RWPE2 (cell line): ENCODE measurements at regions not wholly inside any gene's neighbourhood (a gene's known extent, or its start where the extent isn't known, plus 50 kb on each side); places are given as distances from the start of the nearest gene placed in this dataset.

Experiments
- ATAC-seq: fragments of 200-7000 bp; cut with Tn5 transposase; 3 replicates; pipeline ENCODE4 v1.9.1; 2021; ENCODE audit warnings: low read depth
- DNase-seq: peaks from one replicate; pipeline ENCODE4 v3.0.0-alpha.2; 2020; ENCODE audit warnings: low spot score
- H3K27ac ChIP-seq: fragments of 450-650 bp; 2 replicates; pipeline ENCODE4 v1.5.1; 2017; ENCODE audit warnings: mild to moderate bottlenecking; ENCODE audit not compliant: poor library complexity, severe bottlenecking
- H3K27me3 ChIP-seq: fragments of 250-450 bp; sonication (Bioruptor Pico); 2 replicates; pipeline ENCODE4 v1.5.1; 2021; ENCODE audit warnings: mild to moderate bottlenecking, moderate library complexity; ENCODE audit not compliant: insufficient read depth, poor library complexity, severe bottlenecking
- H3K36me3 ChIP-seq: fragments of 250-450 bp; sonication (Bioruptor Pico); 2 replicates; pipeline ENCODE4 v1.5.1; 2020; ENCODE audit warnings: low read depth, mild to moderate bottlenecking, moderate library complexity
- H3K4me1 ChIP-seq: fragments of 250-450 bp; sonication (Bioruptor Pico); 2 replicates; pipeline ENCODE4 v1.5.1; 2021; ENCODE audit warnings: mild to moderate bottlenecking, moderate library complexity; ENCODE audit not compliant: insufficient read depth, poor library complexity, severe bottlenecking
- H3K4me3 ChIP-seq: fragments of 250-450 bp; sonication (Bioruptor Pico); 2 replicates; pipeline ENCODE4 v1.5.1; 2021; ENCODE audit warnings: mild to moderate bottlenecking, moderate library complexity; ENCODE audit not compliant: severe bottlenecking
- H3K9me3 ChIP-seq: fragments of 250-450 bp; sonication (Bioruptor Pico); 2 replicates; pipeline ENCODE4 v1.5.1; 2021; ENCODE audit warnings: mild to moderate bottlenecking, moderate library complexity; ENCODE audit not compliant: severe bottlenecking
- TF ChIP-seq, protein P1 (sequence below): fragments of 450-650 bp; IDR thresholded peaks from one replicate; pipeline ENCODE4 v1.5.1; 2017; ENCODE audit warnings: mild to moderate bottlenecking, moderate library complexity; ENCODE audit not compliant: poor library complexity, severe bottlenecking

DNA sequence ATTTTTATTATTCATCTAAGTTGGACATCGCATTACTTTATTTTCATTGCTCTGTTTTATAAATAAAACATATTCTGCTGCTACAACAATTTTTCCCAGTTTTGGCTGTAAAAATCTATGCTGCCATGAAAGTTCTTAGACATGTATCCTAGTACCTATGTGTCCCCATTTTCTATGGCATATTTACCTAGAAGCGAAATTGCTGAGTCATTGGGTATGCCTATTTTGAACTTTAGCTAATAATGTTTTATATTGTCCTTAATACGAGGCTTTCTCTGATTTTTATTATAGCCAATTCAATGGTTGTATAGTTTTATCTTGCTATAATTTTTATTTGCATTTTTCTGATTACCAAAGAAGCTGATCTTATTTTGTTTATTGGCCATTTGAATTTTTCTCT is 110.5 kb upstream of the DPP10 start:
- H3K4me1 ChIP-seq: no peaks in the 10 kb centered on the region
- H3K4me3 ChIP-seq: no peak overlapping the region
- peaks cover 5% of the 10 kb centered on the region for H3K27me3 ChIP-seq
- no peaks in the 10 kb centered on the region for H3K36me3 ChIP-seq
- H3K27ac ChIP-seq: no peak overlapping the region
- TF ChIP-seq, protein P1, sequence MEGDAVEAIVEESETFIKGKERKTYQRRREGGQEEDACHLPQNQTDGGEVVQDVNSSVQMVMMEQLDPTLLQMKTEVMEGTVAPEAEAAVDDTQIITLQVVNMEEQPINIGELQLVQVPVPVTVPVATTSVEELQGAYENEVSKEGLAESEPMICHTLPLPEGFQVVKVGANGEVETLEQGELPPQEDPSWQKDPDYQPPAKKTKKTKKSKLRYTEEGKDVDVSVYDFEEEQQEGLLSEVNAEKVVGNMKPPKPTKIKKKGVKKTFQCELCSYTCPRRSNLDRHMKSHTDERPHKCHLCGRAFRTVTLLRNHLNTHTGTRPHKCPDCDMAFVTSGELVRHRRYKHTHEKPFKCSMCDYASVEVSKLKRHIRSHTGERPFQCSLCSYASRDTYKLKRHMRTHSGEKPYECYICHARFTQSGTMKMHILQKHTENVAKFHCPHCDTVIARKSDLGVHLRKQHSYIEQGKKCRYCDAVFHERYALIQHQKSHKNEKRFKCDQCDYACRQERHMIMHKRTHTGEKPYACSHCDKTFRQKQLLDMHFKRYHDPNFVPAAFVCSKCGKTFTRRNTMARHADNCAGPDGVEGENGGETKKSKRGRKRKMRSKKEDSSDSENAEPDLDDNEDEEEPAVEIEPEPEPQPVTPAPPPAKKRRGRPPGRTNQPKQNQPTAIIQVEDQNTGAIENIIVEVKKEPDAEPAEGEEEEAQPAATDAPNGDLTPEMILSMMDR: no peak
- no peaks in the 10 kb centered on the region for H3K9me3 ChIP-seq
- ATAC-seq (no peak), DNase-seq (no peak)

DNA sequence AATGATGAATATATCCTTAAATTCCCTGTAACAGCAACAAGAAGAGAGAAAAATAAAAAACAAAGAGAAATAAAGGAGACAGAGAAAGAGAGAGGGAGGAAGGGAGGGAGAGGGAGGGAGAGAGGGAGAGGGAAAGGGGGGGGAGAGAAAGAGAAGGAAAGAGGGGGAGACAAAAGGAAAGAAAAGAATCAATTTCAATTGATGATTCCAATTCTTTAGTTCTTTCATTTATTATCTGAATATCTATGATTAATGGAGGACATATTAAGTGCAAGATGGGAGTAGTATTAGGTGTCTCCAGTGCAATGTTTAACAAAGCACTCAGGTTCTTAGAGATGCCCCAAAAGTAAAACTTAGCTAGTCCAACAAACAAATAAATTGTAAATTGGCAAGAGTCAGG is 97.2 kb upstream of the DPP10 start:
- Histone ChIP-seq H3K36me3 (no peaks in the 10 kb centered on the region), H3K27me3 (no peaks in the 10 kb centered on the region), H3K9me3 (no peaks in the 10 kb centered on the region), H3K4me3 (no peak overlapping the region), H3K27ac (no peak overlapping the region), H3K4me1 (no peaks in the 10 kb centered on the region)
- TF ChIP-seq, protein P1: no peak
- ATAC-seq: no peak
- DNase-seq: no peak

DNA sequence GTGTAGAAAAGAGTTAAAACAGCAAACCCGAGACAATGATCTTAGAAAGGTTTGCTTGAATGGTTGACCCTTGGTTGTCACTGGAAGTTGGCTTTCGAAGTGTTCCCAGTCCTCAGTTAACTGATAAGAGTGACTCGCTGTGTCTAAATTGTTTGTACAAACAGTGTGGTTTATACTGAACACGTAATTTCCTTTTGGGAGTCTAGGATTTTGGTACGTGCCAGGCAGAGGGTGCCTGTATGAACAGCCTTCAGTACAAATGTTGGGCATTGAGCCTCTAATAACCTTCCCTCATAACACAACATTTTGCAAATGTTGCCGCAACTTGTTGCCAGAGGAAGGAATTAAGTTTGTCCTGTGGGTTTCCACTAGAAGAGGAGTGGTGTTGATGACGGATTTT is 95.8 kb upstream of the DPP10 start:
- TF ChIP-seq, protein P1: no peak

DNA sequence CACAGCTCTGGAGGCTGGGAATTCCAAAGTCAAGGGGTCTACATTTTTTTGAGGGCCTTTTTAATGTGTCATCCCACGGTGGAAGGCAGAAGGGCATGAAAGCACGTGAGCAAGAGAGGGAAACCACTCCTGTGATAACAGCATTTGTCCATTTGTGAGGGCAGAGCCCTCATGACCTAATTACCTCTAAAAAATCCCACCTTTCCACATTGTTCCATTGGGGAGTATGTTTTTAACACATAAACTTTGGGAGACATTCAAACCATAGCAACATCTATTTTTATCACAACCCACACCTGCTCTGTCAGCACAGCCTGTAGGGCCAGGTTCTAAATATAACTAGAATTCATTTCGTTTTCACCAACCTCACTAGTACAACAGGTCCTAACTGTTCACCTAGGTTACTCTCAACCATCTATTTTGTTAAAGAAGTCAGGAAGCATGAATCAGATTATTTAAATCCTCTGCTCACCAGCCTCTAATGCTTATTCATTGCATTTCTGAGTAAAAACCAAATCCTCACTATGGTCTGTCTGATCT is 92.2 kb upstream of the DPP10 start:
- DNase-seq (no peak), ATAC-seq (no peak)
- Histone ChIP-seq H3K4me3 (no peak overlapping the region), H3K27me3 (no peaks in the 10 kb centered on the region), H3K4me1 (no peaks in the 10 kb centered on the region), H3K27ac (no peak overlapping the region), H3K9me3 (no peaks in the 10 kb centered on the region), H3K36me3 (no peaks in the 10 kb centered on the region)
- TF ChIP-seq, protein P1: no peak

More for the DNA sequence above, 95.8 kb upstream of the DPP10 start:
- H3K4me3 ChIP-seq: no peak overlapping the region
- DNase-seq: no peak
- no peak overlapping the region for H3K27ac ChIP-seq
- H3K36me3 ChIP-seq: no peaks in the 10 kb centered on the region
- H3K27me3 ChIP-seq: no peaks in the 10 kb centered on the region
- no peaks in the 10 kb centered on the region for H3K4me1 ChIP-seq
- H3K9me3 ChIP-seq: no peaks in the 10 kb centered on the region
- ATAC-seq: no peak

DNA sequence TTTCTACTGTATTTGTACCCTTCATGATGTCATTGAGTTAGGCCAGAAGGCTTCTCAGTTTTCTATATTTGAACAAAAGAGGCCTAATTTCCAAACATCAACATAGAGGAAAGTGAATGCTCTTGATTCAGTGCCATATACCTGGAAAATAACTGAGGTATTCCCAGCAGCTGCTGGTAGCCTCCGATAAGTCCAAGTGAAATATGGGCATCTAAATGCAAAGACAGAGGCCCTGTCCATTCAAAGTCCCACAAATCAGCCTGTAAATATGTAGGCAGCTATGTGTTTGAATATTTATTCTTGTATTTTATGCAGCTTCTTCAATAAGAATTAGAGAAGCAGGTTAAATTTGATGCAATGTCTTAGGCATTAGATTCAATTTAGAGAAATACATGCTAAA is 89.5 kb upstream of the DPP10 start:
- no peaks in the 10 kb centered on the region for H3K9me3 ChIP-seq
- TF ChIP-seq, protein P1: no peak
- no peaks in the 10 kb centered on the region for H3K36me3 ChIP-seq
- no peaks in the 10 kb centered on the region for H3K4me1 ChIP-seq
- no peak overlapping the region for H3K27ac ChIP-seq
- no peak for DNase-seq
- ATAC-seq: no peak
- no peaks in the 10 kb centered on the region for H3K27me3 ChIP-seq
- no peak overlapping the region for H3K4me3 ChIP-seq
